HUES48 (cell line): ENCODE measurements at regions not wholly inside any gene's neighbourhood (a gene's known extent, or its start where the extent isn't known, plus 50 kb on each side); places are given as distances from the start of the nearest gene placed in this dataset.
"Not testable (repeated sequence)": the region's sequence is repeated elsewhere in the genome, so short reads cannot be mapped to it uniquely, and the experiment has no call there.

Experiments
- H3K27ac ChIP-seq: one replicate; pipeline ENCODE4 v1.7.0; 2013; ENCODE audit warnings: low read depth, low read length, inconsistent platforms
- H3K27me3 ChIP-seq: 2 replicates; pipeline ENCODE4 v1.6.1; 2013; ENCODE audit warnings: mild to moderate bottlenecking, low read length; ENCODE audit not compliant: control insufficient read depth, insufficient read depth
- H3K36me3 ChIP-seq: 2 replicates; pipeline ENCODE4 v1.6.1; 2013; ENCODE audit warnings: low read length; ENCODE audit not compliant: control insufficient read depth, insufficient read depth
- H3K4me1 ChIP-seq: 2 replicates; pipeline ENCODE4 v1.6.1; 2013; ENCODE audit warnings: mild to moderate bottlenecking, low read length; ENCODE audit not compliant: control insufficient read depth, insufficient read depth
- H3K4me3 ChIP-seq: 2 replicates; pipeline ENCODE4 v1.5.1; 2013; ENCODE audit warnings: mild to moderate bottlenecking, low read depth, low read length
- H3K9ac ChIP-seq: 2 replicates; pipeline ENCODE4 v1.6.1; 2013; ENCODE audit warnings: mild to moderate bottlenecking, low read depth, low read length, moderate library complexity
- H3K9me3 ChIP-seq: 2 replicates; pipeline ENCODE4 v1.6.1; 2013; ENCODE audit warnings: low read length; ENCODE audit not compliant: control insufficient read depth, insufficient read depth

DNA sequence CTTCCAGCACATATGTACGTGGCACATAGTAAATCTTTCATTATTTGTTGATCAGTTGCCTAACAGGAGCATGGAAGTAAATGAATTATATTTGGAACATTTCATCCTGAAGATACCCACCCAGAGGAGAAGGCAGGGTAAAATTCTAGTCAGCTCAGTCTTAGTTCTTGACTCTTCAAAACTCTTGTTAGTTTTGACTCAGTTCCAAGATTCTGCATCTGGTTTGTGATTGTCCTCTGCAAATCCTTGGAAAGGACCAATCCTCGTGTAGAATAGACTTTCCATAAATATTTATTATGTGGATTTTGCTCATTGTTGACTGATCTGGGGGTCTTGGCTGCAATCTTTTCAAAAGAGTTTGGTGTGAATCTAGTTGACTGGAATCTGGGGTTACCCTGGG is 257.5 kb upstream of the FAT1 start:
- Histone ChIP-seq H3K9me3 (no peaks in the 10 kb centered on the region), H3K36me3 (no peaks in the 10 kb centered on the region), H3K27ac (no peak overlapping the region), H3K9ac (no peak overlapping the region), H3K4me1 (peaks cover 8% of the 10 kb centered on the region; the same call in 1 of the 2 replicates), H3K27me3 (no peaks in the 10 kb centered on the region), H3K4me3 (no peak overlapping the region)

DNA sequence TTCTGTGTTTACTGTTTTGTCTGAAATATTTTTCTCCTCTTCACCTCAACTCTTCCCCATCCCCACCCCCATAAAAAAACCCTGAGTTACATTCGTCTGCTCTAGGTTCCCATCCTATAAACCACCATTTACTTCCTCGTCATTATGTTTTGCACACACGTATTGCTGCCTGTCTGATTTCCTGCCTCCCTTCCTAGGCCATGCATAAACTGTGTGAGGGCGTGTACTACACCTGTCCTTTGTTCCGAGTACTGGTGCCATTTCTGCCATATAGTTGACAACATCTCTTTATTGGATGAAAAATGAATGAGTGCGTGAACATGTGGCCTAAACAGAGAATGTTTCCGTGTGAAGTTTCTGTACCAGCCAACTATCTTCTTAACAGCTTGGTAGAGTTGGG is 258.5 kb upstream of the FAT1 start:
- Histone ChIP-seq H3K9ac (no peak overlapping the region), H3K4me1 (peaks cover 8% of the 10 kb centered on the region; the same call in 1 of the 2 replicates), H3K4me3 (no peak overlapping the region), H3K27me3 (no peaks in the 10 kb centered on the region), H3K9me3 (no peaks in the 10 kb centered on the region), H3K36me3 (no peaks in the 10 kb centered on the region), H3K27ac (no peak overlapping the region)

DNA sequence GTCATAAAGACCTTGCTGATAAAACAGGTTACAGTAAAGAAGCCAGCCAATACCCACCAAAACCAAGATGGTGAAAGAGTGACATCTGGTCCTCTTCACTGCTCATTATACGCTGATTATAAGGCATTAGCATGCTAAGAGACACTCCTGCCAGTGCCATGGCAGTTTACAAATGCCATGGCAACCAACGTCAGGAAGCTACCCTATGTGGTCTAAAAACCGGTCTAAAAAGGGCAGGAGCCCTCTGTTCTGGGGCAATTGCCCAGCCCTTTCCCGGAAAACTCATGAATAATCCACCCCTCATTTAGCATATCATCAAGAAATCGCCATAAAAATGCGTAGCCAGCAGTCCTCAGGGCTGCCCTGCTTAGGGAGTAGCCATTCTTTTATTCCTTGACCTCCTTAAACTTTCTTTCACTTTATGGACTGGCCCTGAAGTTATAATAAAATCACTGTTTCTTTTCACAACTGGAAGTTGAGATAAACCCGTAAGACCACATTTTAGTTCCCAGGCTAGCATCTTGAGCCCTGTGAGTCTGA is 260.5 kb upstream of the FAT1 start:
- Histone ChIP-seq H3K4me3 (no peak overlapping the region), H3K27ac (no peak overlapping the region), H3K36me3 (no peaks in the 10 kb centered on the region), H3K9me3 (no peaks in the 10 kb centered on the region), H3K27me3 (no peaks in the 10 kb centered on the region), H3K9ac (no peak overlapping the region), H3K4me1 (peaks cover 8% of the 10 kb centered on the region; the same call in 1 of the 2 replicates)

DNA sequence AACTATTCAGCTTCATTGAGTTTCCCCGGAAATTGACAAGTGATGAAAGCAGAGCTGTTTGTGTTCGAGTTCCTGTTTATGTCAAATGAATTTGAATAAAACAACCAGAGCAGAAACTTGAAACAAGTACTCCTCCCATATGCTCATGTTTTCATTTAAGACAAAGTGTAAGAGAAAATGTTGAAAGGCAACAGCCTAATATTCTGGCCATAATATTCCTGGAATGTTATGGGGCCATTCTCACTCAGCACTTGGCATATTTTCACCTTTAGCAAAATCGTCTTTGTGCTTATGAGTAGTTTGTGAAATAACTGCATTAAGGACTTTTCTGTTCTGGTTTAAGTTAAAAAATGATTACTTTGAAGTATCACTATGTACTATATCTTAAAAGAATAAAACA is 276.0 kb upstream of the FAT1 start:
- H3K9me3 ChIP-seq, result no peaks in the 10 kb centered on the region
- H3K27me3 ChIP-seq, result no peaks in the 10 kb centered on the region
- H3K36me3 ChIP-seq, result no peaks in the 10 kb centered on the region
- H3K27ac ChIP-seq, result no peak overlapping the region
- H3K4me3 ChIP-seq, result no peak overlapping the region
- H3K9ac ChIP-seq, result no peak overlapping the region
- H3K4me1 ChIP-seq, result no peaks in the 10 kb centered on the region

DNA sequence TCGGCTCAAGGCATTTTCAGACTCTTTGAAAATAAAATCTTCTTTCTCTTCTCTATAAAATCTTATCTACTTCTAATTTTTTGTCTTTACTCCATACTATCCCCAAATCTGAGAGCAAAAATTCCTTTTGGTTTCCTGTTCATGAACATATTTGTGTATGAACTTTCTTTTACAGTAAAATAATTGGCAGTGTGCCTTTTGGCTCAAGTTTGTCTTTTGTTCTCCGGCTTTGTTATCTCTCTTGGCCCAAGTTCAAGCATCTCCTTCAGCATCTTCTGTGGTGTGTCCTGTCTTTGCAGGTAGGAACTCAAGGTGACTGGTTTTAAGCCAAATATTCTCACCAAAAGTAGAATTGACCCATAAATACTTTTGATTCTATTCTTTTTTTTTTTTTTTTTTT is 276.6 kb upstream of the FAT1 start:
- no peak overlapping the region for H3K27ac ChIP-seq
- no peak overlapping the region for H3K4me3 ChIP-seq
- H3K9ac ChIP-seq, result no peak overlapping the region
- no peaks in the 10 kb centered on the region for H3K9me3 ChIP-seq
- H3K4me1 ChIP-seq, result no peaks in the 10 kb centered on the region
- no peaks in the 10 kb centered on the region for H3K27me3 ChIP-seq
- H3K36me3 ChIP-seq, result no peaks in the 10 kb centered on the region

DNA sequence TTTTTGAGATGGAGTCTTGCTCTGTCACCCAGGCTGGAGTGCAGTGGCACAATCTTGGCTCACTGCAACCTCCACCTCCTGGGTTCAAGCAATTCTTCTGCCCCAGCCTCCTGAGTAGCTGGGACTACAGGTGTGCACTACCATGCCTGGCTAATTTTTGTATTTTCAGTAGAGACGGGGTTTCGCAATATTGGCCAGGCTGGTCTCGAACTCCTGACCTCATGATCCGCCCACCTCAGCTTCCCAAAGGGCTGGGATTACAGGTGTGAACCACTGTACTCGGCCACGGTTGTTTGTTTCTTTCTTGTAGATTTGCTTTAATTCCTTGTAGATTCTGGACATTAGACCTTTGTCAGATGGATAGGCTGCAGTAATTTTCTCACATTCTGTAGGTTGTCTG is 278.5 kb upstream of the FAT1 start:
- not testable (repeated sequence) for H3K27ac ChIP-seq, H3K9ac ChIP-seq, H3K9me3 ChIP-seq, H3K4me3 ChIP-seq, H3K4me1 ChIP-seq, H3K27me3 ChIP-seq, H3K36me3 ChIP-seq

DNA sequence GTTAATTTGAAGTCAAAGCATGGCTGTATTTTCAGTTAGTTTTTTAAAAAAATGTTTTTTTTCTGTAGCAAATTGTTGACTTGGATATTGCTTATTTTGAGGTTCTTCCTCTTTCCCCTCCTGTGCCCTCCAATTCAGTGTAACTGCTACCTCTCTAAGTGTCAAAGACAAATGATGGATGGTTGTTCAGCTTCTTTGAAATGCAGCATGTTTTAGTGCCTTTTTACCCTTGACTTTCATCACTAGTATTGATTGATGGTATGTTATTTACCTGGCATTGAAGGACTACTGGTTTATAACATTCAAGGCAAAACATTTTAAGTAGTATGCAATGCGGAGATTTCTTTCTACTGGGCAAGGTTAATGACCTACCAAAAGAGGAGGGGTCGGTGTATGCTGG is 281.0 kb upstream of the FAT1 start:
- Histone ChIP-seq H3K9me3 (no peaks in the 10 kb centered on the region), H3K4me1 (no peaks in the 10 kb centered on the region), H3K27me3 (no peaks in the 10 kb centered on the region), H3K36me3 (no peaks in the 10 kb centered on the region), H3K27ac (no peak overlapping the region), H3K4me3 (no peak overlapping the region), H3K9ac (no peak overlapping the region)

DNA sequence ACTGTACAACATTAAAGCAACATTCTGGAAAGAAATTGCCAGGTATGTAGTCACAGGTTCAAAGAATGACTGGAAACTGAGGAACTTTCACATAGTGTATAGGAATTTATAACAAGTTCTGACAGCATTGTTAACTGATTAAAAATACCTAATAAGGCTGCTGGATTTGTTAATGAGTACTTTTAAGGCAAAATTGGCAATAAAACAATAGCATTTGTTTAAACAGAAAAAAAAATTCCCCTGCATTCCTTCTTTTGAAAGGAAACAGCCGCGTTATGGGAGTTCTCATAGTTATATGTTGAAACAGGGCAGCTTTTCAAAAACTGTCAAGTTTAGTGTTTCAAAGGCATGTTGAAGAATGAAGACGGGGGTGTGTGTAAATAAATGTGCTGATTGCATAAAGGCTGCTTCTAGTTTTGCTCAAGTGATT is 282.5 kb upstream of the FAT1 start:
- Histone ChIP-seq H3K9me3 (no peaks in the 10 kb centered on the region), H3K27me3 (no peaks in the 10 kb centered on the region), H3K36me3 (no peaks in the 10 kb centered on the region), H3K4me3 (no peak overlapping the region), H3K4me1 (no peaks in the 10 kb centered on the region), H3K27ac (no peak overlapping the region), H3K9ac (no peak overlapping the region)

DNA sequence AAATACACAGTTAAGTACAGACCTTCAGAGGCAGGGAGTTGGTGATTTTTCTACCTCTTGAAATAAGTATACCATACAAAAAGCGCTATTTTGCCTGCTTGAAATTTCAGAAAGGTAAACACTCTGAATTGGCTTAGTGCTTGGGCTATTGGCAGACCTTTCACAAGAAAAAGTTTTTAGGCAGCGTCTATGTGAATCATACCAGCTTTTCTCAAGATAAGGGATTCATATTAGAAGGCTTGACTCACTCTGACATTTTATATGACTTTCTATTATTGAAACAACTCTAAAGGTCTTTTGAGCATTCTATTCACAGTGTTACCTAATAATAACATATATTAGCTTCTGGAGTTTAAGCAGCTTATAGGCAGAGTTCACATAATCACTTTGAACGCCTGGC is 286.4 kb upstream of the FAT1 start:
- no peak overlapping the region for H3K27ac ChIP-seq
- H3K36me3 ChIP-seq, result no peaks in the 10 kb centered on the region
- H3K9ac ChIP-seq, result no peak overlapping the region
- no peaks in the 10 kb centered on the region for H3K27me3 ChIP-seq
- no peaks in the 10 kb centered on the region for H3K9me3 ChIP-seq
- no peak overlapping the region for H3K4me3 ChIP-seq
- no peaks in the 10 kb centered on the region for H3K4me1 ChIP-seq

DNA sequence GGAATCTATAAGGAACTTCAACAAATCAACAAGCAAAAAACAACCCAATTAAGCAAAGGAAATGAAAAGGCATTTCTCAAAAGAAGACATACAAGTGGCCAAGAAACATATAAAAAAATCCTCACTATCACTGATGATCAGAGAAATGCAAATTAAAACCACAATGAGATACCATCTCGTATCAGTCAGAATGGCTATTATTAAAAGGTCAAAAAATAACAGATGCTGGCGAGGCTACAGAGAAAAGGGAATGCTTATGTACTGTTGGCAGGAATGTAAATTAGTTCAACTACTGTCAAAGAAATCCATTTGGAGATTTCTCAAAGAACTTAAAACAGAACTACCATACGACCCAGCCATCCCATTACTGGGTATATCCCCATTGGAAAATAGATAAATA is 292.4 kb upstream of the FAT1 start:
- H3K27ac ChIP-seq, result no peak overlapping the region
- H3K9me3 ChIP-seq, result no peaks in the 10 kb centered on the region
- H3K9ac ChIP-seq, result no peak overlapping the region
- H3K4me1 ChIP-seq, result peaks cover 12% of the 10 kb centered on the region
- no peak overlapping the region for H3K4me3 ChIP-seq
- H3K27me3 ChIP-seq, result peaks cover 6% of the 10 kb centered on the region
- no peaks in the 10 kb centered on the region for H3K36me3 ChIP-seq

DNA sequence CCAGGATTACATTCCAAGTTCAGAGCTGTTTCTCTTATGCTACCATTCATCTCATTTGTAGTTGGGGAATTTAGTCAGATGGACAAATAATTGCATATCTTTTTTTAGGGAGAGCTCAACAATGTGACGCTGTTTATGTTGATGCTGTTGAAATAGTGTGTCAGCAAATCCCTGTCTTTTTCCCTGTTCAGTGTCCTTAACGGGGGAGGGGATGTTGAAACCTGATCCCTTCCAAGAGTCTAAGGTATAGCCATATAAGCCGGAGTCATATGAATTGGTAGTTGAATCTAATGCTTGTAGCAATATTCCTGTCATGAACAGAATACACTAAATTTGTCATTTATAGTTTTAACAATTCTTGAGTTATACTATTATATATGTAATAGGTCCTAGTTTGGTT is 293.5 kb upstream of the FAT1 start:
- Histone ChIP-seq H3K27me3 (peaks cover 6% of the 10 kb centered on the region), H3K36me3 (no peaks in the 10 kb centered on the region), H3K9me3 (no peaks in the 10 kb centered on the region), H3K9ac (no peak overlapping the region), H3K27ac (no peak overlapping the region), H3K4me3 (no peak overlapping the region), H3K4me1 (peaks cover 12% of the 10 kb centered on the region)

DNA sequence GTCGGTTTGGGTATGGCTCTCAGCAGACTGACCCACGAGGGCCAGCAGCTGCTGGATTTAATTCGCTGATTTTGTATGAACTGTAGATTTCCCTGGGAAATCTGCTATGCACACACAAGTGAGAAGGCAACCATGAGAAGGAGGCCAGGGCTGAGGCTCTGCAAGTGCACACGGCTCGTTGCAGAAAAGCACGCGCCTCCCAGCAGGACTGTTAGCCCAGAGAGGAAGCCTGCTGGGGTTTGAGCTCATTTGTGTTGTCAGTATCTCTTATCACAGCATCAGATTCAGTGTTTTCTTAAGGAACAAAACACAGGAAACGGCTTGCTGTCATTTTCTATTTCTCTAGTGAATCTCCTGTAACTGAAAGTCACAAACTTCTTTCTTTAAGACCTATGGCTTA is 296.2 kb upstream of the FAT1 start:
- H3K27ac ChIP-seq, result no peak overlapping the region
- H3K27me3 ChIP-seq, result peaks cover 6% of the 10 kb centered on the region
- no peak overlapping the region for H3K9ac ChIP-seq

More for the DNA sequence above, 296.2 kb upstream of the FAT1 start:
- Histone ChIP-seq H3K36me3 (no peaks in the 10 kb centered on the region), H3K4me3 (no peak overlapping the region), H3K9me3 (no peaks in the 10 kb centered on the region), H3K4me1 (peaks cover 12% of the 10 kb centered on the region)
